IMR-90 (cell line): ENCODE measurements at regions not wholly inside any gene's neighbourhood (a gene's known extent, or its start where the extent isn't known, plus 50 kb on each side); places are given as distances from the start of the nearest gene placed in this dataset.

Source experiments
- ATAC-seq: fragments of 200-7000 bp; cut with Tn5 transposase; 2 replicates; pipeline ENCODE4 v1.9.1; 2020; ENCODE audit warnings: low read depth, mild to moderate bottlenecking, moderate library complexity
- BruUV-seq: library from RNA; stranded (reverse); fragments of 400-500 nt; replicated peaks from 2 replicates; lab custom pipeline; 2021; lab: Mats Ljungman, UMichigan
- CTCF ChIA-PET: fragments of 300-600 bp; formaldehyde crosslinking; extraction: SDS; loops from one replicate; lab custom pipeline; 2021; ENCODE audit warnings: antibody characterized with exemption; lab: Yijun Ruan, JAX
- POLR2A ChIA-PET: fragments of 300-600 bp; sonication (Branson Sonifier 250); formaldehyde crosslinking; loops from one replicate; lab custom pipeline; 2022; ENCODE audit warnings: antibody characterized with exemption; ENCODE audit not compliant: unreplicated experiment; lab: Charles Lee
- DNase-seq: peaks from one replicate; pipeline ENCODE4 v3.0.0; 2013
- H2AFZ ChIP-seq: replicated peaks from 2 replicates; pipeline ENCODE3; 2013; ENCODE audit warnings: low read length, mild to moderate bottlenecking; ENCODE audit not compliant: poor library complexity
- H2AK5ac ChIP-seq: 2 replicates; pipeline ENCODE4 v1.6.1; 2013; ENCODE audit warnings: low read depth, low read length, inconsistent platforms
- H2AK9ac ChIP-seq: replicated peaks from 2 replicates; pipeline ENCODE3; 2013; ENCODE audit warnings: mild to moderate bottlenecking, low read depth, low read length, moderate library complexity; ENCODE audit not compliant: poor library complexity
- H2BK120ac ChIP-seq: 2 replicates; pipeline ENCODE4 v1.6.1; 2013; ENCODE audit warnings: low read depth, low read length, inconsistent platforms
- H2BK15ac ChIP-seq: 3 replicates; pipeline ENCODE4 v1.6.1; 2013; ENCODE audit warnings: low read depth, low read length, inconsistent platforms
- H2BK20ac ChIP-seq: 2 replicates; pipeline ENCODE4 v1.6.1; 2013; ENCODE audit warnings: low read depth, mild to moderate bottlenecking, inconsistent platforms, low read length, moderate library complexity
- H2BK5ac ChIP-seq: 2 replicates; pipeline ENCODE4 v1.6.1; 2013; ENCODE audit warnings: mild to moderate bottlenecking, low read depth, low read length, inconsistent platforms; ENCODE audit not compliant: poor library complexity, severe bottlenecking
- H3K14ac ChIP-seq: replicated peaks from 2 replicates; pipeline ENCODE4 v1.6.1; 2013; ENCODE audit warnings: low read depth, low read length, inconsistent platforms
- H3K18ac ChIP-seq: 2 replicates; pipeline ENCODE4 v1.6.1; 2013; ENCODE audit warnings: low read depth, low read length, control low read depth
- H3K23ac ChIP-seq: 2 replicates; pipeline ENCODE4 v1.6.1; 2013; ENCODE audit warnings: low read depth, low read length, inconsistent platforms
- H3K27ac ChIP-seq: 2 replicates; pipeline ENCODE4 v1.5.1; 2013; ENCODE audit warnings: mild to moderate bottlenecking, control low read depth, low read length; ENCODE audit not compliant: insufficient read depth
- H3K27me3 ChIP-seq: 2 replicates; pipeline ENCODE4 v1.6.1; 2013; ENCODE audit warnings: low read length; ENCODE audit not compliant: control insufficient read depth, insufficient read depth
- H3K36me3 ChIP-seq: 2 replicates; pipeline ENCODE4 v1.6.1; 2013; ENCODE audit warnings: low read length, mixed read lengths; ENCODE audit not compliant: control insufficient read depth, insufficient read depth
- H3K4ac ChIP-seq: 2 replicates; pipeline ENCODE4 v1.6.1; 2013; ENCODE audit warnings: low read depth, low read length, inconsistent platforms
- H3K4me1 ChIP-seq: 2 replicates; pipeline ENCODE4 v1.6.1; 2013; ENCODE audit warnings: low read length, mixed read lengths; ENCODE audit not compliant: control insufficient read depth, insufficient read depth
- H3K4me2 ChIP-seq: 2 replicates; pipeline ENCODE4 v1.6.1; 2013; ENCODE audit warnings: low read depth, mild to moderate bottlenecking, control low read depth, low read length, moderate library complexity
- H3K4me3 ChIP-seq: 2 replicates; pipeline ENCODE4 v1.5.1; 2013; ENCODE audit warnings: low read depth, mild to moderate bottlenecking, control low read depth, low read length, moderate library complexity; ENCODE audit not compliant: insufficient read depth
- H3K56ac ChIP-seq: 2 replicates; pipeline ENCODE4 v1.6.1; 2013; ENCODE audit warnings: low read length, inconsistent platforms; ENCODE audit not compliant: insufficient read depth; ENCODE audit errors: extremely low read depth
- H3K79me1 ChIP-seq, 2 experiments: 2 replicates each; pipeline ENCODE4 v1.6.1; 2013; ENCODE audit warnings: low read length in 2 of 2, inconsistent platforms in 1 of 2, low read depth in 1 of 2
- H3K9ac ChIP-seq: 2 replicates; pipeline ENCODE4 v1.6.1; 2013; ENCODE audit warnings: low read depth, low read length, control low read depth
- H3K9me1 ChIP-seq: 2 replicates; pipeline ENCODE4 v1.6.1; 2013; ENCODE audit warnings: low read length, inconsistent platforms; ENCODE audit not compliant: insufficient read depth
- H3K9me3 ChIP-seq: 2 replicates; pipeline ENCODE4 v1.6.1; 2013; ENCODE audit warnings: low read length; ENCODE audit not compliant: control insufficient read depth, insufficient read depth
- H4K20me1 ChIP-seq: 2 replicates; pipeline ENCODE4 v1.6.1; 2013; ENCODE audit warnings: low read length, inconsistent platforms; ENCODE audit not compliant: insufficient read depth
- H4K5ac ChIP-seq: 2 replicates; pipeline ENCODE4 v1.6.1; 2013; ENCODE audit warnings: mild to moderate bottlenecking, low read depth, low read length, control low read depth
- H4K8ac ChIP-seq, 2 experiments: 2 replicates each; pipeline ENCODE4 v1.6.1; 2013; ENCODE audit warnings: low read depth in 2 of 2, low read length in 2 of 2, control low read depth in 1 of 2, inconsistent platforms in 1 of 2
- H4K91ac ChIP-seq: 2 replicates; pipeline ENCODE4 v1.6.1; 2013; ENCODE audit warnings: low read depth, low read length, inconsistent platforms; ENCODE audit not compliant: insufficient read depth
- BHLHE40 ChIP-seq: fragments of 150-350 bp; IDR thresholded peaks from 2 replicates; pipeline ENCODE4 v1.6.1; 2016; ENCODE audit warnings: mild to moderate bottlenecking, low read depth, low read length
- FOS ChIP-seq: fragments of 150-350 bp; IDR thresholded peaks from 2 replicates; pipeline ENCODE4 v1.6.1; 2016; ENCODE audit warnings: low read depth, low read length
- POLR2A ChIP-seq: IDR thresholded peaks from 2 replicates; pipeline ENCODE4 v1.6.1; 2012; ENCODE audit warnings: mild to moderate bottlenecking, low read depth, low read length
- WGBS, 2 experiments: methylation state at CpG; one replicate each; pipeline versions ENCODE4 v1.1.5 to v1.1.7; 2013; ENCODE audit warnings: missing lambda C conversion rate in 2 of 2; ENCODE audit not compliant: insufficient read length in 1 of 2; ENCODE audit errors: extremely low coverage in 2 of 2; 5-methylcytosine and 5-hydroxymethylcytosine counted together
- dilution Hi-C: fragments of 300-500 bp; cut with HindIII; formaldehyde crosslinking; loops from one replicate; pipeline ENCODE4 v1.14.3; 2018; ENCODE audit warnings: low sequenced_read_pairs; ENCODE audit not compliant: unreplicated experiment
- in situ Hi-C: fragments of 300-500 bp; cut with MboI; formaldehyde crosslinking; loops from 3 replicates; pipeline ENCODE4 v1.14.3; 2019; ENCODE audit warnings: low sequenced_read_pairs, inconsistent platforms, mixed read lengths
- intact Hi-C: fragments of 100-400 bp; cut with micrococcal nuclease; formaldehyde crosslinking; loops from 2 replicates; pipeline ENCODE4 v1.10.0; 2022

DNA sequence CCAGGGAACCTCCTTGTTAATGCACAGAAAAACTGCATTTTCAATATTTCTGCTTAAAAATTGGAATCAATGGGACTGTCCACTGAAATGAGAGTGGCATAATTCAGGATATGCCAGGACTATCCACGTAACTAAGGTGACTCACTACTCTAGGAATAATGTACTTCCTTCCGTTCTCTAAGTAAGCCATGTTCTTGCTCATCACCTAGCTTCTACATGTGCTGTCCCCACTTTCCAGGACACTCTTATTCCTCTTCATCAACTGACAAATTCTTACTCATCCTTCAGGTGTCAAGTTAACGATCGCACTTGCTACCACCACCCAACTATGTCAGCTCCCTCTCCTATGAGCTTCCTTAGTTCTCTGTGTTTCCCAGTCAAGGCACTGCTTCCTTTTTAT lies 342.8 kb upstream of the F9 start:
- Histone ChIP-seq H4K5ac (no peak overlapping the region), H2BK20ac (no peak overlapping the region), H3K36me3 (no peaks in the 10 kb centered on the region), H3K79me1 (no peaks in the 10 kb centered on the region), H3K4me3 (no peak overlapping the region), H2AFZ (no peak overlapping the region), H2AK5ac (no peak overlapping the region), H4K20me1 (no peaks in the 10 kb centered on the region), H2AK9ac (no peak overlapping the region), H3K4me1 (no peaks in the 10 kb centered on the region), H2BK5ac (no peak overlapping the region), H3K4me2 (no peak overlapping the region), H2BK15ac (no peak overlapping the region), H3K23ac (no peak overlapping the region), H4K8ac (no peak overlapping the region), H3K18ac (no peak overlapping the region), H3K14ac (no peak overlapping the region), H4K91ac (no peak overlapping the region), H3K56ac (no peak overlapping the region), H3K27me3 (no peaks in the 10 kb centered on the region; the same call in 1 of the 2 replicates), H3K9me3 (no peaks in the 10 kb centered on the region), H3K27ac (no peak overlapping the region), H3K9me1 (no peaks in the 10 kb centered on the region), H3K4ac (no peak overlapping the region), H2BK120ac (no peak overlapping the region), H3K9ac (no peak overlapping the region)
- DNase-seq, result no peak
- dilution Hi-C loops, result no loop called here
- ChIA-PET POLR2A (no interaction called here), CTCF (no interaction called here)
- no CpG with 5 or more reads among the region's 4 CpGs for WGBS, 2 experiments
- no TSS peak for BruUV-seq
- intact Hi-C loops, result no loop called here
- in situ Hi-C loops, result no loop called here
- no peak for ATAC-seq
- TF ChIP-seq FOS (no peak), POLR2A (no peak), BHLHE40 (no peak)
